ENCODE measurements at regions not wholly inside any gene's neighbourhood (a gene's known extent, or its start where the extent isn't known, plus 50 kb on each side); places are given as distances from the start of the nearest gene placed in this dataset.

- Histone ChIP-seq H3K4me3 (no peak overlapping the region), H3K27me3 (no peaks in the 10 kb centered on the region), H3K4me1 (no peaks in the 10 kb centered on the region), H3K27ac (no peak overlapping the region), H3K36me3 (no peaks in the 10 kb centered on the region), H3K9me3 (no peaks in the 10 kb centered on the region)
- TF ChIP-seq POLR2A (IDR thresholded peaks at IDR 0.05) (no peak), CTCF (IDR thresholded peaks at IDR 0.05) (no peak)
- DNase-seq, result no peak
- WGBS, 2 donors, result 56 to 64% methylated on average over 4 of the region's 4 CpGs
- intact Hi-C loops (cut with DNase I), result no loop called here
Observed at GRCh38 chr13:99800951-99801350, 170.6 kb downstream of the ZIC5 start.

GRCh38 chr13:99800011-99800410 is 171.6 kb downstream of the ZIC5 start:
- Histone ChIP-seq H3K27ac (no peak overlapping the region), H3K27me3 (no peaks in the 10 kb centered on the region), H3K9me3 (no peaks in the 10 kb centered on the region), H3K4me1 (no peaks in the 10 kb centered on the region), H3K4me3 (no peak overlapping the region), H3K36me3 (no peaks in the 10 kb centered on the region)
- 88% methylated on average over 2 to 3 of the region's 3 CpGs for WGBS, 2 donors
- intact Hi-C loops (cut with DNase I), result no loop called here
- DNase-seq, result no peak
- no peak for TF ChIP-seq POLR2A (IDR thresholded peaks at IDR 0.05)
- no peak for TF ChIP-seq CTCF (IDR thresholded peaks at IDR 0.05)

GRCh38 chr13:99798756-99799155 is 172.8 kb downstream of the ZIC5 start:
- TF ChIP-seq POLR2A (IDR thresholded peaks at IDR 0.05) (no peak), CTCF (IDR thresholded peaks at IDR 0.05) (no peak)
- no peaks in the 10 kb centered on the region for H3K27me3 ChIP-seq
- H3K4me3 ChIP-seq, result no peak overlapping the region
- no peaks in the 10 kb centered on the region for H3K36me3 ChIP-seq
- DNase-seq, result no peak
- WGBS, 2 donors, result 70 to 83% methylated on average over 4 of the region's 4 CpGs
- H3K4me1 ChIP-seq, result no peaks in the 10 kb centered on the region
- intact Hi-C loops (cut with DNase I), result no loop called here
- no peaks in the 10 kb centered on the region for H3K9me3 ChIP-seq
- H3K27ac ChIP-seq, result no peak overlapping the region

- no peak overlapping the region for H3K27ac ChIP-seq
- no peaks in the 10 kb centered on the region for H3K27me3 ChIP-seq
- no peak overlapping the region for H3K4me3 ChIP-seq
- 54 to 71% methylated on average over 2 of the region's 2 CpGs for WGBS, 2 donors
- H3K4me1 ChIP-seq, result no peaks in the 10 kb centered on the region
- H3K9me3 ChIP-seq, result no peaks in the 10 kb centered on the region
- no peak for DNase-seq
- no peaks in the 10 kb centered on the region for H3K36me3 ChIP-seq
- TF ChIP-seq POLR2A (IDR thresholded peaks at IDR 0.05), result no peak
- TF ChIP-seq CTCF (IDR thresholded peaks at IDR 0.05), result no peak
- intact Hi-C loops (cut with DNase I), result no loop called here
Observed at GRCh38 chr13:99797691-99798090, 173.9 kb downstream of the ZIC5 start.

- Histone ChIP-seq H3K9me3 (no peaks in the 10 kb centered on the region), H3K27ac (no peak overlapping the region), H3K36me3 (no peaks in the 10 kb centered on the region), H3K4me3 (no peak overlapping the region), H3K4me1 (no peaks in the 10 kb centered on the region), H3K27me3 (no peaks in the 10 kb centered on the region)
- intact Hi-C loops (cut with DNase I), result no loop called here
- TF ChIP-seq CTCF (IDR thresholded peaks at IDR 0.05) (no peak), POLR2A (IDR thresholded peaks at IDR 0.05) (no peak)
- DNase-seq, result no peak
Observed at GRCh38 chr13:99796175-99796819, 175.3 kb downstream of the ZIC5 start.
